IMR-90 (cell line): ENCODE measurements at regions not wholly inside any gene's neighbourhood (a gene's known extent, or its start where the extent isn't known, plus 50 kb on each side); places are given as distances from the start of the nearest gene placed in this dataset.

Experiments
- ATAC-seq: fragments of 200-7000 bp; cut with Tn5 transposase; 2 replicates; pipeline ENCODE4 v1.9.1; 2020; ENCODE audit warnings: low read depth, mild to moderate bottlenecking, moderate library complexity
- BruUV-seq: library from RNA; stranded (reverse); fragments of 400-500 nt; replicated peaks from 2 replicates; lab custom pipeline; 2021; lab: Mats Ljungman, UMichigan
- CTCF ChIA-PET: fragments of 300-600 bp; formaldehyde crosslinking; extraction: SDS; loops from one replicate; lab custom pipeline; 2021; ENCODE audit warnings: antibody characterized with exemption; lab: Yijun Ruan, JAX
- POLR2A ChIA-PET: fragments of 300-600 bp; sonication (Branson Sonifier 250); formaldehyde crosslinking; loops from one replicate; lab custom pipeline; 2022; ENCODE audit warnings: antibody characterized with exemption; ENCODE audit not compliant: unreplicated experiment; lab: Charles Lee
- DNase-seq: peaks from one replicate; pipeline ENCODE4 v3.0.0; 2013
- H2AFZ ChIP-seq: replicated peaks from 2 replicates; pipeline ENCODE3; 2013; ENCODE audit warnings: low read length, mild to moderate bottlenecking; ENCODE audit not compliant: poor library complexity
- H2AK5ac ChIP-seq: 2 replicates; pipeline ENCODE4 v1.6.1; 2013; ENCODE audit warnings: low read depth, low read length, inconsistent platforms
- H2AK9ac ChIP-seq: replicated peaks from 2 replicates; pipeline ENCODE3; 2013; ENCODE audit warnings: mild to moderate bottlenecking, low read depth, low read length, moderate library complexity; ENCODE audit not compliant: poor library complexity
- H2BK120ac ChIP-seq: 2 replicates; pipeline ENCODE4 v1.6.1; 2013; ENCODE audit warnings: low read depth, low read length, inconsistent platforms
- H2BK15ac ChIP-seq: 3 replicates; pipeline ENCODE4 v1.6.1; 2013; ENCODE audit warnings: low read depth, low read length, inconsistent platforms
- H2BK20ac ChIP-seq: 2 replicates; pipeline ENCODE4 v1.6.1; 2013; ENCODE audit warnings: low read depth, mild to moderate bottlenecking, inconsistent platforms, low read length, moderate library complexity
- H2BK5ac ChIP-seq: 2 replicates; pipeline ENCODE4 v1.6.1; 2013; ENCODE audit warnings: mild to moderate bottlenecking, low read depth, low read length, inconsistent platforms; ENCODE audit not compliant: poor library complexity, severe bottlenecking
- H3K14ac ChIP-seq: replicated peaks from 2 replicates; pipeline ENCODE4 v1.6.1; 2013; ENCODE audit warnings: low read depth, low read length, inconsistent platforms
- H3K18ac ChIP-seq: 2 replicates; pipeline ENCODE4 v1.6.1; 2013; ENCODE audit warnings: low read depth, low read length, control low read depth
- H3K23ac ChIP-seq: 2 replicates; pipeline ENCODE4 v1.6.1; 2013; ENCODE audit warnings: low read depth, low read length, inconsistent platforms
- H3K27ac ChIP-seq: 2 replicates; pipeline ENCODE4 v1.5.1; 2013; ENCODE audit warnings: mild to moderate bottlenecking, control low read depth, low read length; ENCODE audit not compliant: insufficient read depth
- H3K27me3 ChIP-seq: 2 replicates; pipeline ENCODE4 v1.6.1; 2013; ENCODE audit warnings: low read length; ENCODE audit not compliant: control insufficient read depth, insufficient read depth
- H3K36me3 ChIP-seq: 2 replicates; pipeline ENCODE4 v1.6.1; 2013; ENCODE audit warnings: low read length, mixed read lengths; ENCODE audit not compliant: control insufficient read depth, insufficient read depth
- H3K4ac ChIP-seq: 2 replicates; pipeline ENCODE4 v1.6.1; 2013; ENCODE audit warnings: low read depth, low read length, inconsistent platforms
- H3K4me1 ChIP-seq: 2 replicates; pipeline ENCODE4 v1.6.1; 2013; ENCODE audit warnings: low read length, mixed read lengths; ENCODE audit not compliant: control insufficient read depth, insufficient read depth
- H3K4me2 ChIP-seq: 2 replicates; pipeline ENCODE4 v1.6.1; 2013; ENCODE audit warnings: low read depth, mild to moderate bottlenecking, control low read depth, low read length, moderate library complexity
- H3K4me3 ChIP-seq: 2 replicates; pipeline ENCODE4 v1.5.1; 2013; ENCODE audit warnings: low read depth, mild to moderate bottlenecking, control low read depth, low read length, moderate library complexity; ENCODE audit not compliant: insufficient read depth
- H3K56ac ChIP-seq: 2 replicates; pipeline ENCODE4 v1.6.1; 2013; ENCODE audit warnings: low read length, inconsistent platforms; ENCODE audit not compliant: insufficient read depth; ENCODE audit errors: extremely low read depth
- H3K79me1 ChIP-seq, 2 experiments: 2 replicates each; pipeline ENCODE4 v1.6.1; 2013; ENCODE audit warnings: low read length in 2 of 2, inconsistent platforms in 1 of 2, low read depth in 1 of 2
- H3K9ac ChIP-seq: 2 replicates; pipeline ENCODE4 v1.6.1; 2013; ENCODE audit warnings: low read depth, low read length, control low read depth
- H3K9me1 ChIP-seq: 2 replicates; pipeline ENCODE4 v1.6.1; 2013; ENCODE audit warnings: low read length, inconsistent platforms; ENCODE audit not compliant: insufficient read depth
- H3K9me3 ChIP-seq: 2 replicates; pipeline ENCODE4 v1.6.1; 2013; ENCODE audit warnings: low read length; ENCODE audit not compliant: control insufficient read depth, insufficient read depth
- H4K20me1 ChIP-seq: 2 replicates; pipeline ENCODE4 v1.6.1; 2013; ENCODE audit warnings: low read length, inconsistent platforms; ENCODE audit not compliant: insufficient read depth
- H4K5ac ChIP-seq: 2 replicates; pipeline ENCODE4 v1.6.1; 2013; ENCODE audit warnings: mild to moderate bottlenecking, low read depth, low read length, control low read depth
- H4K8ac ChIP-seq, 2 experiments: 2 replicates each; pipeline ENCODE4 v1.6.1; 2013; ENCODE audit warnings: low read depth in 2 of 2, low read length in 2 of 2, control low read depth in 1 of 2, inconsistent platforms in 1 of 2
- H4K91ac ChIP-seq: 2 replicates; pipeline ENCODE4 v1.6.1; 2013; ENCODE audit warnings: low read depth, low read length, inconsistent platforms; ENCODE audit not compliant: insufficient read depth
- BHLHE40 ChIP-seq: fragments of 150-350 bp; IDR thresholded peaks from 2 replicates; pipeline ENCODE4 v1.6.1; 2016; ENCODE audit warnings: mild to moderate bottlenecking, low read depth, low read length
- CHD1 ChIP-seq: IDR thresholded peaks from 2 replicates; pipeline ENCODE4 v1.6.1; 2012; ENCODE audit warnings: low read depth, low read length, improper control_type of control experiment
- MAZ ChIP-seq: IDR thresholded peaks from 2 replicates; pipeline ENCODE4 v1.6.1; 2012; ENCODE audit warnings: low read depth, mild to moderate bottlenecking, low read length, improper control_type of control experiment, moderate library complexity, borderline replicate concordance
- MXI1 ChIP-seq: IDR thresholded peaks from 2 replicates; pipeline ENCODE4 v1.6.1; 2012; ENCODE audit warnings: low read depth, mild to moderate bottlenecking, low read length, moderate library complexity, borderline replicate concordance
- SMC3 ChIP-seq: fragments of 150-350 bp; IDR thresholded peaks from 2 replicates; pipeline ENCODE4 v1.6.1; 2016; ENCODE audit warnings: low read depth, mild to moderate bottlenecking, antibody characterized with exemption, low read length, moderate library complexity
- WGBS, 2 experiments: methylation state at CpG; one replicate each; pipeline versions ENCODE4 v1.1.5 to v1.1.7; 2013; ENCODE audit warnings: missing lambda C conversion rate in 2 of 2; ENCODE audit not compliant: insufficient read length in 1 of 2; ENCODE audit errors: extremely low coverage in 2 of 2; 5-methylcytosine and 5-hydroxymethylcytosine counted together
- dilution Hi-C: fragments of 300-500 bp; cut with HindIII; formaldehyde crosslinking; loops from one replicate; pipeline ENCODE4 v1.14.3; 2018; ENCODE audit warnings: low sequenced_read_pairs; ENCODE audit not compliant: unreplicated experiment
- in situ Hi-C: fragments of 300-500 bp; cut with MboI; formaldehyde crosslinking; loops from 3 replicates; pipeline ENCODE4 v1.14.3; 2019; ENCODE audit warnings: low sequenced_read_pairs, inconsistent platforms, mixed read lengths
- intact Hi-C: fragments of 100-400 bp; cut with micrococcal nuclease; formaldehyde crosslinking; loops from 2 replicates; pipeline ENCODE4 v1.10.0; 2022
- TF ChIP-seq, protein P1 (sequence below): fragments of 150-350 bp; IDR thresholded peaks from 2 replicates; pipeline ENCODE4 v1.6.1; 2016; ENCODE audit warnings: low read depth, mild to moderate bottlenecking, low read length, moderate library complexity, borderline replicate concordance

DNA sequence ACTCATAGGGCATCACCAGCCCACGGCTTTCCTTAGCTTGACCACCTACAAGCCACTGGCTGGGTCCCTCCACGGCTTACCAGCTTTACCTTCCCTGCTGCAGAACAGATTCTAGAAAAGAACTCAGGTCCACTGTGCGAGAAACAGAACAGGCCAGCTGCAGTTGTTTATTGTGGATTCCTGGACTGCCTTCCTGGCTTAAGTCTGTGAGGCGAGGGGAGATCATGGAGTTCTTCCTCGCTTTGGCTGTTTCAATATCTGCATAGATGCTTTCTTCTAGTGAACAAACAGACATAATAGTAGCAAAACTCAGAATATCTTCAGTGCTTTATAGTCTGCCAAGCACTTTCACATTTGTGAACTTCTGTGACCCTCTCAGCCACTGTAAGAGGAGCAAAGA lies 162.9 kb upstream of the HABP2 start:
- no peak overlapping the region for H2BK120ac ChIP-seq
- H3K4me1 ChIP-seq = no peaks in the 10 kb centered on the region
- CTCF ChIA-PET = no interaction called here
- no peak overlapping the region for H3K4me2 ChIP-seq
- intact Hi-C loops = loop anchor here (10.0 kb wide), 4 partner anchors 335 to 1205 kb away; partner anchors contain the start of gene GPAM
- no peak overlapping the region for H3K56ac ChIP-seq
- no peak overlapping the region for H3K9ac ChIP-seq
- POLR2A ChIA-PET = no interaction called here
- H2AK5ac ChIP-seq = no peak overlapping the region
- H3K23ac ChIP-seq = no peak overlapping the region
- in situ Hi-C loops = loop anchor here (10.0 to 25.0 kb wide), 4 partner anchors 255 to 915 kb away; no protein-coding TSS in a partner anchor
- no peaks in the 10 kb centered on the region for H3K9me1 ChIP-seq
- H4K8ac ChIP-seq = no peak overlapping the region
- H3K9me3 ChIP-seq = no peaks in the 10 kb centered on the region
- no peak overlapping the region for H2AK9ac ChIP-seq
- no peak overlapping the region for H3K14ac ChIP-seq
- DNase-seq (no peak), ATAC-seq (no peak)
- peaks cover 22% of the 10 kb centered on the region for H3K27me3 ChIP-seq
- no peak overlapping the region for H3K4ac ChIP-seq
- H2BK20ac ChIP-seq = no peak overlapping the region
- no peaks in the 10 kb centered on the region for H4K20me1 ChIP-seq
- H4K5ac ChIP-seq = no peak overlapping the region
- no peaks in the 10 kb centered on the region for H3K36me3 ChIP-seq
- H2BK15ac ChIP-seq = no peak overlapping the region
- 40% methylated on average over 1 of the region's 5 CpGs; no CpG with 5 or more reads in 1 of the 2 experiments for WGBS, 2 experiments
- no peak overlapping the region for H3K27ac ChIP-seq
- H4K91ac ChIP-seq = no peak overlapping the region
- no peak overlapping the region for H3K4me3 ChIP-seq
- H2AFZ ChIP-seq = no peak overlapping the region
- H3K18ac ChIP-seq = no peak overlapping the region
- dilution Hi-C loops = no loop called here
- H2BK5ac ChIP-seq = no peak overlapping the region
- BruUV-seq = no TSS peak
- H3K79me1 ChIP-seq = no peaks in the 10 kb centered on the region
- TF ChIP-seq CHD1 = no peak
- TF ChIP-seq, protein P1, sequence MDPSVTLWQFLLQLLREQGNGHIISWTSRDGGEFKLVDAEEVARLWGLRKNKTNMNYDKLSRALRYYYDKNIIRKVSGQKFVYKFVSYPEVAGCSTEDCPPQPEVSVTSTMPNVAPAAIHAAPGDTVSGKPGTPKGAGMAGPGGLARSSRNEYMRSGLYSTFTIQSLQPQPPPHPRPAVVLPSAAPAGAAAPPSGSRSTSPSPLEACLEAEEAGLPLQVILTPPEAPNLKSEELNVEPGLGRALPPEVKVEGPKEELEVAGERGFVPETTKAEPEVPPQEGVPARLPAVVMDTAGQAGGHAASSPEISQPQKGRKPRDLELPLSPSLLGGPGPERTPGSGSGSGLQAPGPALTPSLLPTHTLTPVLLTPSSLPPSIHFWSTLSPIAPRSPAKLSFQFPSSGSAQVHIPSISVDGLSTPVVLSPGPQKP = no peak
- TF ChIP-seq MXI1 = no peak
- TF ChIP-seq SMC3 = no peak
- TF ChIP-seq MAZ = no peak
- TF ChIP-seq BHLHE40 = no peak
